ENCODE measurements at regions not wholly inside any gene's neighbourhood (a gene's known extent, or its start where the extent isn't known, plus 50 kb on each side); places are given as distances from the start of the nearest gene placed in this dataset.
"Not testable (repeated sequence)": the region's sequence is repeated elsewhere in the genome, so short reads cannot be mapped to it uniquely, and the experiment has no call there.

DNA sequence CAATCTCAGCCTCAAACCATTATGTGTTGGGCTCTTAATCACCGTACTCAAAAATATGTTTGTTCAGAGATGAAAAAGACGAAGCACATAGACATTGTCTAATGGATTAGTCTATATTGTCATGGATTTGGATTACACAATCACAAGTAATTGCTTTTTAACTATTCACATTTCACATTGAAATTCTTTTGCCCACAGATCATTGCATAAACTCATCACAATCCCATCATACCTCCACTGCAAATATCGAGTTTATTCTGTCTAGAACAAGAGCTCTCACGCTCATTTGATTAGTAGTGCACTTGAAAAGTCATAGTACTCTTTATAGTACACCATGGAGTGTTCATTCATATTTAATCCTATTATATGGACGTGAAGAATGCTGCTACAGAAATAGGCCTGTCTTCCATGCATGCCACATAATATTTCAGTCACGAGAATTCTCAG lies 97.9 kb upstream of the SOX11 start:
- no peak for DNase-seq

DNA sequence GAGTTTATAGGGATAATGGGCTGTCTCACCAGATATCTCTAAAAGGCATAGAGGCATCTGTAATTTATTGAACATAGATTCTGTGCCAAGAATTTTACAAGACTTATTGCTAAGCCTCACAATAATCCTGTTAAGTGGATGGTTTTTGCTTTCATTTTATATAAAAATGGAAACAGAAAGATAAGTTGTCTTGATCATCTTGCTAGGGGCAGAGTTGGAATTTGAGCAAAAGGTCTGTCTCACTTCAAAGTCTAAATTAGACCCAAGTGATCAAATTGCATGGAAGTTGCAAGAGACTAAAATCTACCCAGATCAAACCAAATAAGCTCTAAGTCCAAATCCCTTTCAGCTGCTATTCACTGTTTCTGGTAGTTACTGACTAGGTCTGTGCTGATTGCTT lies 95.3 kb upstream of the SOX11 start:
- DNase-seq: no peak

DNA sequence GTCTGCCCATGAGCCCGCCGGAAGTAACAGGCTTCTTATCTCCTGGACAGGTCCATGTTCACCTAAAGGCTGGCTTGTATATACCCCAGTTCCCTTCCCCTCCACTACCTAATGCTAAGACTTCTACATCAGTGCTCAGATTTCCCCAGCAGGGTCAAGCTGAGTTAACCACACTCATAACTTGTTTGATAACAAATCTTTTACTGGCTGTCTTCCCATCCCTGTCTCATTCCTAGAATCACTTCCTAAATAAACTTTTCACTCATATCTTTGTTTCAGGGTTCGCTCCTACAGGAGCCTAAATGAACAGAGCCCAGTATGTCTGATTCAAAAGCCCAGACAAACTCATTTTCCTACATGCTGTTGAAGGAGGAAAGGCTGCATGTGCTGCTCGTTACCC lies 94.0 kb upstream of the SOX11 start:
- DNase-seq: no peak

DNA sequence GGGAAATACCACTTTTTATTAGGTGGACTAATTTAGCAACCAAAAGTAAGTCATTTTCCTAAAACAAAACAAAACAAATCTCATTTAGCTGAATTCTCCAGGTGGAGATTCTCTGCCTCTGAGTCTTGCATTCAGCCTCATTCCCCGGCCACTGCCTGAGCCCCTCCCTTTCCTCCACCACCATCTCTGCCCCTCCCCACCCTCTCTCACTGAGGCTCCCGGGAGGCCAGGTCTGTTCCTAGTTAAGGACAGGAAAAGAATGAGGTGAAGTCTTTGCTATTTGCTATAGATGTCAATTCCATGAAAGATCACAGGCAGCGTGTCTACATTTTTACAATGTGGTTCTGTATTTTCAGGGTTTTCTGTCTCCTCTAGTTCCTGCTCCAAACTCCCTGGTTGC lies 83.0 kb upstream of the SOX11 start:
- no peak for DNase-seq

DNA sequence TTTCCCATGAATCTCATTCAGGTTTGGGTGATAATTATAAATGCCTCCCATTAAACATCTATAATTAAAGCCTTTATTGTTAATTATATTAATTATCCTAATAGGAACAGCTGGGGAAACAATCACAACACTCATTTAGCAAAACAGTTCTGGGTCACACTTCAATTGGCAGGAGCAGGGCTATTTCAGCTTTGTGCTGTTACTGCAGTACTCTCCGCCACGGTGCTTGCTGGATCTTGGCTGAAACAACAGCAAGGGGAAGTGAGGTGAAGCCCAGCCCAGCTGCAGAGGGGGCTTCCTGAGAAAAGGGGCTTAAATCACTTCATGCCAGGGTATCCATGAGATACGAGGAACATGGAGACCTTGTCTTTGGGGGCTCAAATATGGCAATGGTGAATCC lies 79.5 kb upstream of the SOX11 start:
- no peak for DNase-seq

DNA sequence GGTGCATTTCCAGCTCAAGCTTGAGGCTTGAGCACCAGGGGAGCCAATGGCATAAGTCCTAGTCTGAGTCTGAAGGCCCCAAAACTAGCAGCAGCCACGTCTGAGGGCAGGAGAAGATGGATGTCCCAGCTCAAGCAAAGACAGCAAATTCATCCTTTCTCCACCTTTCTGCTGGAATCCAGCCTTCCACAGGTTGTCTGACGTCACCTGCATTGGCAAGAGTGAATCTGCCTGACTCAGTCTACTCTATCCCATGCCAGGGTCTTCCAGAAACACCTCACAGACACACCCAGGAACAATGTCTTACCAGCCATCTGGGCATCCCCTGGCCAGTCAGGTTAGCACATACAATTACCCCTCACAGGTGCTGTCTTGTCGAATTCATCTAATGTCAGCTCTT lies 76.2 kb upstream of the SOX11 start:
- DNase-seq: no peak

DNA sequence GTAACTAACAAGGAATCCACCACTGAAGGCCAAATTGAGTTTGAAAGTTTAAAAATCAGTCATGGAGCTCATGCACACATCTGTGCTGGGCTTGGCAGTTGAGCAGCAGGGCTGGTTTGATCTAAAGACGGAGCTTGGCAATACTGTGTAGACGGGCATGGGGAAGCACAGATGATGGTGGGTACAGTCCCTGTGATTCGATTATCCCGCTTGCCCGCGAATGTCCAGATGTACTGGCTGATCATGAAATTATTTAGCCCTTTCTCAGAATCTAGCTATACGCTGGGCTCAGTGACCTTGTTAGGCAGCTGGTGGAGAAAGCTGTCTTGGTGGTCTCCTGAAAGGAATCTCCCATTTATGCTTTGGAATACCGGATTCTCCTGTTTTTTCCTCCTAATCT lies 74.8 kb upstream of the SOX11 start:
- DNase-seq: no peak

DNA sequence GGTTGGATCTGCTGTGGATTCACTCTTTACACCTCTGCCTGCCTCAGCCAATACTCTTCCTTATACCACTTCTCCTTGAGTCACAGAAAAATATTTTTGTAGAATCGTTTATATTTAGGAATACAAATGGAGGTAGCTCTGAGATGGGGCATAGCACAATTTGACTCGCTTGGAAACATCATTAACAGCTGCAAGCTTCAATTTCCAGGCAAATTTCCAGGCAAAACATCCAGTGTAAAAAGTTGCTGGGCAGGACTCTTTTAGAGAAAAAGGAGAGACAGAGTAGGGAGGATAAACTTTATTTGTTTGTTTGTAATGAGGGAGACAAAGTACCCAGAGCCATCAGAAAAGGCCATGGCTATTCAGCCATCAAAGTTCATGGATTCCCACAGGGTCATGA lies 74.4 kb upstream of the SOX11 start:
- no peak for DNase-seq

DNA sequence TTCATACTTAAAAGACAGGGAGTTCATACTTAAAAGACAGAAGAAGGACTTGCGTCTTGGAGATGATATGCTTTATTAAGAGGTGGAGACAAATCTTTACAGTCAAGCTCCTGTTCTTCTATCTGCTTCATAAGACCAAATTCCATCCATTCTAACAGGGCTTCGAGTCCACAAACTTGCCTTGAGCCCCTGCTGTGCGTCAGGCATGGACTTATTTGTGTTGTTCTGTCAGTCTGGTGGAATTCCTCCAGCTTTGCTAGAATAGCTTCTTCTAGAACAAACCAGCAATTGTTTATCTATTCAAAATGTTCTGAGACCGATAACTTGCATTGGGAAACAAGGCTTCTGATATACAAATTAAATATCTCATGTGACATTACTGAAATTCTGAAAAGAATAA lies 73.9 kb upstream of the SOX11 start:
- DNase-seq: no peak

DNA sequence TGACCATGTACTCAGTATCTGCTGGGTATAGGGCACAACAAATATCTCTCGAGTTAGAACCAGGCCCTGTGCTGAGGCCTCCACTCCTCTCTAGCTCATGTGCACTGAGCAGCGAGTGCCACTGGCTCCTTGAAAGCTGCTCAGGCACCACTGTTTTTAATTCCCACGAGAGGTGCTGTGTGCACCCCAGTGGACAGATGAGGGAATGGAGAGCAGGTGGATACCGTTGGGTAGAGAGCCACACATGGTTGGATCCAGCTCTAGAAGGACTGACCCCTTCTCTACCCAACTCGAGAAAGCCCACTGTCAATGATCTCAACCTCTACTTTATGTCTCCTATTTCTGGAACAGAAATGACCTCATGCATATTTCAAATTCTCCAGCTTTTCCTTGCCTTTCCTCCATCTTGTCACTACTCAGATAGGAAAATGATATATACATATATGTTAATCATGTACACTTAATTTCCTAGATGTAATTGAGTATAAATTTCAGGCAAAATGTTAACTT lies 66.6 kb upstream of the SOX11 start:
- DNase-seq: not testable (repeated sequence)

DNA sequence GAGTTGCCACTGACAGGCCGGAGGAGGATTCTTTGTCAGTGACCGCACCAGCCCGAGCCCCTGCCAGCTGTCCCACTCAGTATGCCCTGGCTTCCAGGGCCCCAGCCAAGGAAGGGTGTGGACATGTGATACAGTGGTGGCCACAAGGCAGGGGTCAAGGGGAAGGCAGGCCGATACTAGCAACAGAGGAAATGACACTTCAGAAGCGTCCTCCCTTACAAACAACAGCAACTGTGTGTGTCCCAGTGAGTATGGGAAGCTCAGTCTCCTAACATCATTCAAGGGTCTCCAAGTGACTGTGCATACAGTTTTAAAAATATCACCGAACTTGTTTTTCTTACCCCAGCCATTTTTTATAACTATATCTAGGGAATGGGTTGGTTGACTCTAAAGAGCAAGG lies 63.7 kb upstream of the SOX11 start:
- not testable (repeated sequence) for DNase-seq

DNA sequence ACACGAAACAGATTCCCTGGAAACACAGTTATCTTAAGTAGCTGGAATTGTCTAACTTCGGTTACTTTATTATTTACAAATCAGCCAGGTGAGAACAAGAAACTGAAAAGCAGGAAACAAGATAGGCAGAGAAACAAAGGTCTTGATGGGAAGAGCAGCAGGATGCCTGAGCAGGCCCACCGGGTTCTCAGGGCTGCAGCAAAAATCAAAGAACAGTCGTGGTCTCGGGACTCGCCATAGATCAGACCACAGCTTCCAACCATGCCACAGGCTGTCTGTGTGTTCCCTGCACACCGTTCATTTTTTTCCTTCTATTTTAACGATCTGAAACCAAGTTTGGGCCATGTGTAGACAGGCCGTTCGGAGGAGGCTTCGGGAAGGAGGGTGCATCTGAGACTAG lies 62.7 kb upstream of the SOX11 start:
- not testable (repeated sequence) for DNase-seq

DNA sequence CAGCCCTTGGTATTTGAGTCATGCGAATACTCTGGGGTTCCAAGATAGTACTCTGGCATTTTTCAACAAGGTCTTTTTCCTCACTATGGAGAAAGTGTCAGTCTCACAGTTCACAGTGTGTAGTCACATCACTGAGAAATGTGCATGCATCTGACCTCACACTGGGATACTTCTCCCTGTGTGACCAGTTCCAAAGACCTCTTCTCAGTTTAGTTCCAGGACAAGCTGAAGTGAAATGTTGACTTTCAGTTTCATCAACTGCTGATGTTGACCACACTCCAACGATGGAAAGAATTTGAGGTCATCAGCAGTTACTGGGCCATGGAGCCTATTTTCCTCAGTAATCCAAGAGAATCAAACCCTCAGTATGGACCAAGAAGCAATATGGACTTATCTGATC lies 55.1 kb upstream of the SOX11 start:
- not testable (repeated sequence) for DNase-seq
